Epithelial cell of proximal tubule (primary cell): ENCODE measurements at regions not wholly inside any gene's neighbourhood (a gene's known extent, or its start where the extent isn't known, plus 50 kb on each side); places are given as distances from the start of the nearest gene placed in this dataset.

Experiments used
- DNase-seq: peaks from one replicate; pipeline ENCODE4 v3.0.0-alpha.2; 2011; ENCODE audit warnings: low read depth
- H3K4me3 ChIP-seq: 2 replicates; pipeline ENCODE4 v1.5.1; 2011; ENCODE audit warnings: low read depth, mild to moderate bottlenecking, low read length
- CTCF ChIP-seq: conservative IDR thresholded peaks from 2 replicates; pipeline ENCODE4 v1.5.1; 2012; ENCODE audit warnings: low read depth, mild to moderate bottlenecking, low read length

- TF ChIP-seq CTCF: no peak
- DNase-seq: no peak
- no peak overlapping the region for H3K4me3 ChIP-seq
Observed at GRCh38 chr15:97615114-97615513, 345.4 kb upstream of the ARRDC4 start.

- TF ChIP-seq CTCF: no peak
- no peak overlapping the region for H3K4me3 ChIP-seq
- no peak for DNase-seq
Observed at GRCh38 chr15:97623091-97623661, 337.3 kb upstream of the ARRDC4 start.

- no peak for DNase-seq
- H3K4me3 ChIP-seq: no peak overlapping the region
- no peak for TF ChIP-seq CTCF
Observed at GRCh38 chr15:97627634-97628033, 332.9 kb upstream of the ARRDC4 start.

GRCh38 chr15:97645758-97646157, 314.7 kb upstream of the ARRDC4 start:
- DNase-seq: no peak
- H3K4me3 ChIP-seq: no peak overlapping the region
- TF ChIP-seq CTCF: no peak

GRCh38 chr15:97648728-97649127, 311.8 kb upstream of the ARRDC4 start:
- no peak for DNase-seq
- no peak for TF ChIP-seq CTCF
- H3K4me3 ChIP-seq: no peak overlapping the region

GRCh38 chr15:97652041-97652440, 308.5 kb upstream of the ARRDC4 start:
- no peak for DNase-seq
- no peak for TF ChIP-seq CTCF
- H3K4me3 ChIP-seq: no peak overlapping the region

- no peak overlapping the region for H3K4me3 ChIP-seq
- DNase-seq: no peak
- no peak for TF ChIP-seq CTCF
Observed at GRCh38 chr15:97652700-97653167, 307.8 kb upstream of the ARRDC4 start.
